Trophoblast cell (in vitro differentiated cells and primary cell): ENCODE measurements at regions not wholly inside any gene's neighbourhood (a gene's known extent, or its start where the extent isn't known, plus 50 kb on each side); places are given as distances from the start of the nearest gene placed in this dataset.

Experiments used
- DNase-seq, 2 donors: peaks; one replicate each; pipeline ENCODE4 v3.0.0-alpha.2; 2016
- H2AFZ ChIP-seq: 2 replicates; pipeline ENCODE4 v1.6.1; 2013; ENCODE audit warnings: low read length, moderate library complexity, mild to moderate bottlenecking; ENCODE audit not compliant: insufficient read depth, poor library complexity
- H2AK5ac ChIP-seq: 2 replicates; pipeline ENCODE4 v1.6.1; 2013; ENCODE audit warnings: mild to moderate bottlenecking, low read length
- H2BK120ac ChIP-seq: 2 replicates; pipeline ENCODE4 v1.6.1; 2013; ENCODE audit warnings: low read length, mild to moderate bottlenecking, moderate library complexity; ENCODE audit not compliant: insufficient read depth, poor library complexity
- H2BK12ac ChIP-seq: 2 replicates; pipeline ENCODE4 v1.6.1; 2013; ENCODE audit warnings: mild to moderate bottlenecking, low read length, moderate library complexity
- H2BK5ac ChIP-seq: 2 replicates; pipeline ENCODE4 v1.6.1; 2013; ENCODE audit warnings: low read length, low read depth, moderate library complexity, mild to moderate bottlenecking; ENCODE audit not compliant: poor library complexity
- H3K14ac ChIP-seq: 2 replicates; pipeline ENCODE4 v1.6.1; 2013; ENCODE audit warnings: mild to moderate bottlenecking, low read length
- H3K18ac ChIP-seq: 2 replicates; pipeline ENCODE4 v1.6.1; 2013; ENCODE audit warnings: mild to moderate bottlenecking, low read length
- H3K23ac ChIP-seq: 2 replicates; pipeline ENCODE4 v1.6.1; 2013; ENCODE audit warnings: low read length
- H3K27ac ChIP-seq: 2 replicates; pipeline ENCODE4 v1.5.1; 2013; ENCODE audit warnings: low read depth, mild to moderate bottlenecking, inconsistent platforms, low read length, moderate library complexity
- H3K27me3 ChIP-seq: 2 replicates; pipeline ENCODE4 v1.6.1; 2013; ENCODE audit warnings: inconsistent platforms, mild to moderate bottlenecking, low read length, moderate library complexity; ENCODE audit not compliant: insufficient read depth
- H3K36me3 ChIP-seq, 2 experiments: 1 replicate in 1 of 2; 2 replicates in 1 of 2; pipeline ENCODE4 v1.6.1; 2013; ENCODE audit warnings: low read length in 2 of 2, mild to moderate bottlenecking in 2 of 2, moderate library complexity in 1 of 2; ENCODE audit not compliant: insufficient read depth in 2 of 2, control insufficient read depth in 1 of 2
- H3K4ac ChIP-seq: 2 replicates; pipeline ENCODE4 v1.6.1; 2013; ENCODE audit warnings: low read depth, mild to moderate bottlenecking, low read length, moderate library complexity
- H3K4me1 ChIP-seq, 2 experiments: 1 replicate in 1 of 2; 2 replicates in 1 of 2; pipeline ENCODE4 v1.6.1; 2013; ENCODE audit warnings: low read length in 2 of 2, mild to moderate bottlenecking in 2 of 2, moderate library complexity in 1 of 2; ENCODE audit not compliant: insufficient read depth in 2 of 2, control insufficient read depth in 1 of 2
- H3K4me2 ChIP-seq: 2 replicates; pipeline ENCODE4 v1.6.1; 2013; ENCODE audit warnings: inconsistent platforms, mild to moderate bottlenecking, low read length, moderate library complexity
- H3K4me3 ChIP-seq: 2 replicates; pipeline ENCODE4 v1.5.1; 2013; ENCODE audit warnings: mild to moderate bottlenecking, low read depth, low read length, inconsistent platforms
- H3K79me1 ChIP-seq: one replicate; pipeline ENCODE4 v1.6.1; 2013; ENCODE audit warnings: low read length
- H3K79me2 ChIP-seq: 2 replicates; pipeline ENCODE4 v1.6.1; 2013; ENCODE audit warnings: low read length, mild to moderate bottlenecking; ENCODE audit not compliant: control insufficient read depth, insufficient read depth, poor library complexity
- H3K9ac ChIP-seq: 2 replicates; pipeline ENCODE4 v1.6.1; 2013; ENCODE audit warnings: mild to moderate bottlenecking, low read length
- H3K9me3 ChIP-seq: 2 replicates; pipeline ENCODE4 v1.6.1; 2013; ENCODE audit warnings: low read depth, mild to moderate bottlenecking, control low read depth, inconsistent platforms, low read length; ENCODE audit not compliant: insufficient read depth
- H4K12ac ChIP-seq: 2 replicates; pipeline ENCODE4 v1.6.1; 2013; ENCODE audit warnings: low read depth, mild to moderate bottlenecking, low read length, moderate library complexity
- H4K8ac ChIP-seq: 2 replicates; pipeline ENCODE4 v1.6.1; 2013; ENCODE audit warnings: low read depth, mild to moderate bottlenecking, low read length, moderate library complexity
- H4K91ac ChIP-seq: one replicate; pipeline ENCODE4 v1.6.1; 2013; ENCODE audit warnings: low read depth, mild to moderate bottlenecking, low read length, moderate library complexity
- WGBS: extraction: QIAGEN DNeasy Blood & Tissue Kit; methylation state at CpG from one replicate; pipeline ENCODE4 v1.1.7; 2013; ENCODE audit warnings: missing lambda C conversion rate; ENCODE audit not compliant: insufficient read length, insufficient coverage; ENCODE audit errors: extremely low coverage; 5-methylcytosine and 5-hydroxymethylcytosine counted together

GRCh38 chr4:128381748-128382559 lies 94.3 kb upstream of the PGRMC2 start:
- H3K4ac ChIP-seq: no peak overlapping the region

GRCh38 chr4:128380306-128380705 lies 92.7 kb upstream of the PGRMC2 start:
- Histone ChIP-seq H3K4ac (no peak overlapping the region), H3K14ac (no peak overlapping the region), H3K4me2 (no peak overlapping the region), H2AFZ (no peak overlapping the region), H4K8ac (no peak overlapping the region), H3K9ac (no peak overlapping the region), H2AK5ac (no peak overlapping the region), H3K18ac (no peak overlapping the region), H4K12ac (no peak overlapping the region), H3K4me1 (peaks cover 2 to 11% of the 10 kb centered on the region in 2 experiments), H3K9me3 (peaks cover 6% of the 10 kb centered on the region), H3K27ac (no peak overlapping the region), H3K79me2 (no peaks in the 10 kb centered on the region), H3K23ac (no peak overlapping the region), H4K91ac (no peak overlapping the region), H2BK5ac (no peak overlapping the region), H3K79me1 (peaks cover 13% of the 10 kb centered on the region), H2BK12ac (no peak overlapping the region), H3K4me3 (no peak overlapping the region), H3K27me3 (no peaks in the 10 kb centered on the region), H3K36me3 (peaks cover 0 to 3% of the 10 kb centered on the region in 2 experiments), H2BK120ac (no peak overlapping the region)
- DNase-seq: no peak
- WGBS: no CpG with 5 or more reads among the region's 4 CpGs

More at GRCh38 chr4:128381748-128382559, 94.3 kb upstream of the PGRMC2 start:
- H3K9me3 ChIP-seq: peaks cover 4% of the 10 kb centered on the region
- no peak overlapping the region for H3K4me3 ChIP-seq
- H2AFZ ChIP-seq: no peak overlapping the region
- H4K91ac ChIP-seq: no peak overlapping the region
- H4K12ac ChIP-seq: no peak overlapping the region
- H3K27me3 ChIP-seq: no peaks in the 10 kb centered on the region
- no CpG with 5 or more reads among the region's 4 CpGs for WGBS
- H3K79me1 ChIP-seq: peaks cover 24% of the 10 kb centered on the region
- no peak overlapping the region for H3K27ac ChIP-seq
- H3K18ac ChIP-seq: no peak overlapping the region
- H4K8ac ChIP-seq: peak overlapping the region; percentile 1
- H3K14ac ChIP-seq: no peak overlapping the region
- H3K79me2 ChIP-seq: no peaks in the 10 kb centered on the region
- DNase-seq: no peak
- H3K4me2 ChIP-seq: no peak overlapping the region
- no peak overlapping the region for H3K9ac ChIP-seq
- H2BK120ac ChIP-seq: no peak overlapping the region
- no peak overlapping the region for H2AK5ac ChIP-seq
- peaks cover 0 to 1% of the 10 kb centered on the region in 2 experiments for H3K36me3 ChIP-seq
- H2BK12ac ChIP-seq: peak overlapping the region; percentile 6
- H3K23ac ChIP-seq: no peak overlapping the region
- peaks cover 9 to 22% of the 10 kb centered on the region in 2 experiments for H3K4me1 ChIP-seq
- H2BK5ac ChIP-seq: no peak overlapping the region

- H2BK5ac ChIP-seq: no peak overlapping the region
These were observed 92.2 kb upstream of the PGRMC2 start for GRCh38 chr4:128379860-128380259.

GRCh38 chr4:128378668-128379067 lies 91.1 kb upstream of the PGRMC2 start:
- H3K79me1 ChIP-seq: peaks cover 8% of the 10 kb centered on the region
- no peak overlapping the region for H4K12ac ChIP-seq
- H3K4me1 ChIP-seq: peaks cover 0 to 7% of the 10 kb centered on the region in 2 experiments
- peaks cover 0 to 3% of the 10 kb centered on the region in 2 experiments for H3K36me3 ChIP-seq
- no peak overlapping the region for H3K23ac ChIP-seq
- no peak overlapping the region for H2AK5ac ChIP-seq
- H3K9ac ChIP-seq: no peak overlapping the region
- H3K18ac ChIP-seq: no peak overlapping the region
- no peak overlapping the region for H3K4me2 ChIP-seq
- no peak overlapping the region for H4K91ac ChIP-seq
- no peak overlapping the region for H2BK12ac ChIP-seq
- H3K79me2 ChIP-seq: no peaks in the 10 kb centered on the region
- no peak overlapping the region for H3K4ac ChIP-seq
- H2BK120ac ChIP-seq: no peak overlapping the region
- H3K27me3 ChIP-seq: no peaks in the 10 kb centered on the region
- no peak overlapping the region for H2BK5ac ChIP-seq
- H4K8ac ChIP-seq: no peak overlapping the region
- H3K9me3 ChIP-seq: peaks cover 6% of the 10 kb centered on the region
- no peak overlapping the region for H3K4me3 ChIP-seq
- WGBS: no CpG with 5 or more reads among the region's 3 CpGs
- H3K14ac ChIP-seq: no peak overlapping the region
- no peak for DNase-seq
- no peak overlapping the region for H3K27ac ChIP-seq
- H2AFZ ChIP-seq: no peak overlapping the region

More at GRCh38 chr4:128379860-128380259, 92.2 kb upstream of the PGRMC2 start:
- H2BK12ac ChIP-seq: peak overlapping the region; percentile 12
- H3K14ac ChIP-seq: peak overlapping the region; percentile 20
- no peak overlapping the region for H3K4ac ChIP-seq
- WGBS: no CpG with 5 or more reads among the region's 3 CpGs
- peaks cover 6% of the 10 kb centered on the region for H3K9me3 ChIP-seq
- H3K27ac ChIP-seq: no peak overlapping the region
- peak in 1 of 2 donors; percentile 57 for DNase-seq
- no peak overlapping the region for H3K18ac ChIP-seq
- H2AFZ ChIP-seq: no peak overlapping the region
- H4K8ac ChIP-seq: no peak overlapping the region
- no peak overlapping the region for H4K12ac ChIP-seq
- H3K4me2 ChIP-seq: no peak overlapping the region
- H3K23ac ChIP-seq: no peak overlapping the region
- no peak overlapping the region for H2AK5ac ChIP-seq
- H3K27me3 ChIP-seq: no peaks in the 10 kb centered on the region
- H3K4me3 ChIP-seq: no peak overlapping the region
- H4K91ac ChIP-seq: peak overlapping the region; percentile 41
- H3K79me1 ChIP-seq: peaks cover 11% of the 10 kb centered on the region
- H3K79me2 ChIP-seq: no peaks in the 10 kb centered on the region
- H3K9ac ChIP-seq: no peak overlapping the region
- peaks cover 0 to 3% of the 10 kb centered on the region in 2 experiments for H3K36me3 ChIP-seq
- H2BK120ac ChIP-seq: peak overlapping the region; percentile 70
- peaks cover 2 to 10% of the 10 kb centered on the region in 2 experiments for H3K4me1 ChIP-seq
